Bone marrow (tissue), 2 donors: ENCODE measurements at regions not wholly inside any gene's neighbourhood (a gene's known extent, or its start where the extent isn't known, plus 50 kb on each side); places are given as distances from the start of the nearest gene placed in this dataset.

Experiments used
- DNase-seq, 2 donors: peaks; one replicate each; lab custom pipeline; 2025; lab: John Stamatoyannopoulos, UW

DNA sequence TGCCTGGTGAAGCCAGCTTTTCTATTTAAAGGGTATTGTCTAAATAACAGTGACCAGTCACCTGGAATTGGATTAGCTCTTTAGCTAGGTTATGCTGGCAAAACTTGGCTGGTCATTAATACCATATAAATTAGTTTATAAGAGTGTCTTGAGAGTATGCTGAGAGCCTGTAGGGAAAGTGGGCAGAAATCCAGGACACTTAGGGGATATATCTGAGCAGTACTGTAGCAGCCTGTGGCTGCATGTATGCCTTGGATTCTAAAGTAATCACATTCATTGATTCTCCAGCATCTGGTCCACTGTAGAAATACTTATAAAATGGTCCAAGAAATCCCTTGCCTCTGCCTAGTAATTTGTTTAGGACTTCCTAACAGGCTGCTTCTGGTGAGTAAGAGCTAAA is 288.9 kb upstream of the DMAC1 start:
- DNase-seq: no peak

DNA sequence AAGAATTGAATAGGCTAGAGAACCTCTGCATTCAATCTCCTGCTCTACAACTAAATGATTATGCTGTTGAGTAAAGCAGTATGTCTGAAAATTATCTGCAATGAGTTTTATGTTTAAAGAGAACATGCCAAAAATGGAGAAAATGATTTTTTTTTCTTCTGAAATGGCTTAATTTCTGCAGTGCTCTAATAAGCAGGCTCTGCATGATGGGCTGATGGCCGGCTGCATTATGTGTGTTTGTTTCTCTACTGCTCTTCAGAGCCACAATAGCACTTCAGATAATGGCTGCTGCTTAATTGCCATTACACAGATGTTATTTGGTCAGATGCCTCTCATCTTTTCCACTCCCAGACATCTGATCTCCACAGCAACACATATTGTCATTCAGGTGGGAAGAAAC is 286.4 kb upstream of the DMAC1 start:
- DNase-seq: no peak

GRCh38 chr9:8078641-8079140 is 279.1 kb upstream of the DMAC1 start:
- no peak for DNase-seq

GRCh38 chr9:8074713-8075286 is 275.2 kb upstream of the DMAC1 start:
- DNase-seq: no peak

DNA sequence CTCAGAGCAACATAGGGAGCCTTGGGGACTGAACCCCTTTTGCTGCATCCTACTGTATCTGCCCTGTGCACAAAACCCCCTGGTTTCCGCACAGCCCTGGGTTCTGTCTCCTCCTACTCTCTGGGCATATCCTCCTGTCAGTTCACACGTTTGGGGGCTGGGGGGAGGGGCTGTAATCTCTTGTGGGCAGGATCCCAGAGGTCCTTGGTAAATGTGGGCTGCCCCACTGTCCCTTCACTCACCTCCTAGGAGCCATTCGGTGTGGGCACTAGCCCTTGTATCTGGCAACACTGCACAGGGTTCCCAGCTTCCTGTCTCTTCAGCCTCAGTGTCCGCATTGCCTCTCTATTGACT is 271.8 kb upstream of the DMAC1 start:
- no peak for DNase-seq

- DNase-seq: no peak
Measured at GRCh38 chr9:8070779-8071444, 271.3 kb upstream of the DMAC1 start.

GRCh38 chr9:8062459-8062858 is 262.9 kb upstream of the DMAC1 start:
- no peak for DNase-seq

DNA sequence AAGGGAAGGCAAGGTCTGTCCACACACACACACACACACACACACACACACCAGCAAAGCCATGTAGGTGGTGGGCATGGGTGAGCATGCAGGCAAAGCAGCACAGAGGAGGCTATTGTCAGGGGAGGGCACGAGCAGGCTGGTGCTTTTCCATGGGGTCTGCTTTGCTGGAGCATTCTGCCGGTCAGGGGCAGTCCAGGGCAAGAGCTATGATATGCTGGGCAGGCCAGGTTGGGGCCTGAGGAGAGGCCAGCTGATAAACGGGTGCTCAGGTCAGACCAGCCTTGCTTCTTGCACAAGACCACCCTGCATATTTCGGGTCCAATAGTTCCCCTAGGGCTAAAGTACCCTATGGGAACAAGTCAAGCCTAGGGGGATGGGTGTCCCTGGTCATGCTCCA is 253.9 kb upstream of the DMAC1 start:
- DNase-seq: no peak

- DNase-seq: no peak
Measured at GRCh38 chr9:8052991-8053390, 253.4 kb upstream of the DMAC1 start.

GRCh38 chr9:8037745-8038144 is 238.2 kb upstream of the DMAC1 start:
- no peak for DNase-seq

- no peak for DNase-seq
Measured at GRCh38 chr9:8036914-8037524, 237.4 kb upstream of the DMAC1 start.

- no peak for DNase-seq
Measured at GRCh38 chr9:8033794-8034193, 234.2 kb upstream of the DMAC1 start.

DNA sequence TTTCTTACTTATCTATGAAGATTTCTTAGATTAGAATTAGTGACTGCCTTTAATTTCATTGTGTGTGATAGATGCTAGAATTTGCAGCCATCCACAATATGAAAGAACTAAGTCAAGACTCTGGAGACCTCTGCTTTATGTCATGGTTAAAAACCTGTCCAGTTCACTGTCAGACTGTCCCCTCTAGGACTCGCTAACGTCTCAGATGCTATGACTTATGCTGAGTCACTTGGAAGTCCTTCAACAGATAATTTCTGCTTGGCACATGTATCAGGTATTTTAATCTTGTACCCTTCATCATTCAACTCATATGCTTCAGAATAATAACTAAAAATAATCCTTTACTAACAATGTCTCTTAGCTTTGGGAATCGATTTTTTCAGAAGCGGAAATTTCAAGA is 230.5 kb upstream of the DMAC1 start:
- DNase-seq: no peak

GRCh38 chr9:8027351-8027750 is 227.8 kb upstream of the DMAC1 start:
- DNase-seq: no peak

GRCh38 chr9:8025551-8025950 is 226.0 kb upstream of the DMAC1 start:
- DNase-seq: no peak

GRCh38 chr9:8020186-8020585 is 220.6 kb upstream of the DMAC1 start:
- DNase-seq: no peak

DNA sequence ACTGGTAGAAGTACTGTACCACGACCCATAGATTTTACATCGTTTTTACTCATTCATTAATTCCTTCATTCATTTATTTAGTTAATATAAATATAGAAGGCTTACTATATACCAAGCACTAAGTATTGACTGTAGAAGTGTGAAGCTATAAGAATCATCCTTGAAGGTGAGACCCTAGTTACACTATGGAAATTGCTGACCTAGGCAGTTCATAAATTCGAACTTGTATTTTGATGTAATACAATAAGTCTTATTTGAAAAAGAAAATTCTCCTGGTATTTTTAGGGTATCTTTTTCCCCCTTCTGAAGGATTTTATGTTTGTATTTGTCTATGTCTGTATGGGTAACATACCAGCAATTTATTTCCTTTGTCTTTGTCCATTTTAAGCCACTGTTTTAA is 220.1 kb upstream of the DMAC1 start:
- no peak for DNase-seq

- no peak for DNase-seq
Measured at GRCh38 chr9:8014997-8015682, 215.6 kb upstream of the DMAC1 start.

GRCh38 chr9:8012986-8013385 is 213.4 kb upstream of the DMAC1 start:
- DNase-seq: no peak

GRCh38 chr9:8011974-8012373 is 212.4 kb upstream of the DMAC1 start:
- DNase-seq: no peak

DNA sequence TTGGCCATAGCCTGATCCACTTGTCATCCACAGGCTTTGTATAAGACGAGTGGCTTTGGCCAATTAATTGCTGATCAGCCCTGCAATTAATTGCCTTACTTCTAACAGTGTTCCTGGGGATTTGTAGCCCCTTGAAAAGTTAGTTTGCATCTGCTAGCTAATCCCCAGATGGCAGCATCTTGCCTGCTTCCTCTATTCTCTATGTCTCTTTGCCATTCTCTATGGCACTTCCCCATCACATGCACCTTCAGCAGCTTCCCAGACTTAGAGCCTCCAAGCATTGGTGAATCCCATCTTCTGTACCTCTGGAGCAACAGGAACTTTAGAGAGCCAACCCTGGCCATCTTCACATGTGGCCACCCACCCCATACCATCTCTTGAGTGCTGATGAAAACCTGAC is 197.0 kb upstream of the DMAC1 start:
- no peak for DNase-seq

GRCh38 chr9:7988644-7989280 is 189.2 kb upstream of the DMAC1 start:
- no peak for DNase-seq

- DNase-seq: no peak
Measured at GRCh38 chr9:7984692-7985091, 185.1 kb upstream of the DMAC1 start.
